ENCODE measurements at regions not wholly inside any gene's neighbourhood (a gene's known extent, or its start where the extent isn't known, plus 50 kb on each side); places are given as distances from the start of the nearest gene placed in this dataset.

GRCh38 chr2:180291552-180292421 lies 284.7 kb upstream of the CWC22 start:
- no peak overlapping the region for H3K4me2 ChIP-seq (ENCODE audit: low read length)
- no peak overlapping the region for H3K9ac ChIP-seq
- no peak overlapping the region for H3K4me3 ChIP-seq (ENCODE audit: low read depth, low read length)
- no peaks in the 10 kb centered on the region for H3K27me3 ChIP-seq (ENCODE audit: control insufficient read depth, insufficient read depth, low read length)
- H3K4me1 ChIP-seq, result no peaks in the 10 kb centered on the region
- no peak overlapping the region for H3K27ac ChIP-seq
- no peaks in the 10 kb centered on the region for H3K9me3 ChIP-seq (ENCODE audit: control insufficient read depth, low read length)
- H2AFZ ChIP-seq, result no peak overlapping the region
- TF ChIP-seq CTCF (IDR thresholded peaks at IDR 0.05), result no peak
- no peaks in the 10 kb centered on the region for H3K79me2 ChIP-seq
- no peaks in the 10 kb centered on the region for H3K36me3 ChIP-seq (ENCODE audit: control insufficient read depth, insufficient read depth, low read length)

- Histone ChIP-seq H3K9me3 (ENCODE audit: control insufficient read depth, low read length) (no peaks in the 10 kb centered on the region), H3K36me3 (ENCODE audit: control insufficient read depth, insufficient read depth, low read length) (no peaks in the 10 kb centered on the region), H2AFZ (no peak overlapping the region)
Observed at GRCh38 chr2:180291060-180291459, 284.0 kb upstream of the CWC22 start.

DNA sequence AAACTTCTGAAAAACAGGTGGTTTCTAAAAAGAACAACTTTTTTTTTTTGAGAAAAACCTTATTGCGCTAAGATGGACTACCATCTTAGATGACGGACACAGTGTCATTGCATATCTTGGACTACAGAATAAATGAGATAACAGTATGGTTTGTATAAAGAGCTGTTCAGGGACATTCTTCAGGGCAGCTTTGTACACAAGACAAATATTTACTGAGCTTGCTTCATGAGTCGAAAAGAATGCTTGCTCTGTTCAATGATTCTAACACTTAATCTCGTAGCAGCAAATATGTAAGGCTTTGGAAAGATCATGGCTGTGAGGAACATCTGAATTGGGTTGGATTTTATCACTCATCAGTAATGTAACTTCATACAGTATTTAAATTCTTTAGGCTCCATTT lies 282.5 kb upstream of the CWC22 start:
- H3K4me1 ChIP-seq, result no peaks in the 10 kb centered on the region

More at GRCh38 chr2:180291060-180291459, 284.0 kb upstream of the CWC22 start:
- Histone ChIP-seq H3K79me2 (no peaks in the 10 kb centered on the region), H3K4me1 (no peaks in the 10 kb centered on the region), H3K9ac (no peak overlapping the region), H3K27ac (no peak overlapping the region), H3K4me2 (ENCODE audit: low read length) (no peak overlapping the region), H3K4me3 (ENCODE audit: low read depth, low read length) (no peak overlapping the region), H3K27me3 (ENCODE audit: control insufficient read depth, insufficient read depth, low read length) (no peaks in the 10 kb centered on the region)
- TF ChIP-seq CTCF (IDR thresholded peaks at IDR 0.05), result no peak

GRCh38 chr2:180279581-180279980 lies 272.5 kb upstream of the CWC22 start:
- no peaks in the 10 kb centered on the region for H3K79me2 ChIP-seq
- no peaks in the 10 kb centered on the region for H3K9me3 ChIP-seq (ENCODE audit: control insufficient read depth, low read length)
- H3K4me1 ChIP-seq, result no peaks in the 10 kb centered on the region
- H3K36me3 ChIP-seq (ENCODE audit: control insufficient read depth, insufficient read depth, low read length), result no peaks in the 10 kb centered on the region
- no peak overlapping the region for H3K27ac ChIP-seq
- no peak overlapping the region for H3K4me3 ChIP-seq (ENCODE audit: low read depth, low read length)
- TF ChIP-seq CTCF (IDR thresholded peaks at IDR 0.05), result no peak
- H3K4me2 ChIP-seq (ENCODE audit: low read length), result no peak overlapping the region
- H3K9ac ChIP-seq, result no peak overlapping the region
- no peaks in the 10 kb centered on the region for H3K27me3 ChIP-seq (ENCODE audit: control insufficient read depth, insufficient read depth, low read length)
- no peak overlapping the region for H2AFZ ChIP-seq

More for the DNA sequence above, 282.5 kb upstream of the CWC22 start:
- Histone ChIP-seq H3K79me2 (no peaks in the 10 kb centered on the region), H3K36me3 (ENCODE audit: control insufficient read depth, insufficient read depth, low read length) (no peaks in the 10 kb centered on the region), H3K4me2 (ENCODE audit: low read length) (no peak overlapping the region), H3K4me3 (ENCODE audit: low read depth, low read length) (no peak overlapping the region), H3K9ac (no peak overlapping the region), H2AFZ (no peak overlapping the region), H3K27ac (no peak overlapping the region), H3K27me3 (ENCODE audit: control insufficient read depth, insufficient read depth, low read length) (no peaks in the 10 kb centered on the region), H3K9me3 (ENCODE audit: control insufficient read depth, low read length) (no peaks in the 10 kb centered on the region)
- TF ChIP-seq CTCF (IDR thresholded peaks at IDR 0.05), result no peak

DNA sequence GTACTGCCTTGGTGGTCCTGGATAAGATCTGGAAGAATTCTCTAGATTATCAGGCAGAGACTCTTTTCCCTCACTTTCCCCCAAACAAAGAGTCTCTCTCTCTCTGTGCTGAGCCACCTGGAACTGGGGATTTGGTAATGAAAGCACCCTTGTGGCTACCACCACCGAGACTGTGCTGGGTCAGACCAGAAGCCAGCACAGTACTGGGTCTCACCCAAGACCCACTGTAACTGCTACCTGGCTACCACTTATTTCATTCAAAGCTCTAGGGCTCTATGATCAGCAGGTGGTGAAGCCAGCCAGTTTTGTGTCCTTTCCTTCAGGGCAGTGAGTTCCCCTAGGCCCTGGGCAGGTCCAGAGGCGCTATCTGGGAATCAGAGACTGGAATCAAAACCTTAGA lies 269.6 kb upstream of the CWC22 start:
- Histone ChIP-seq H3K9me3 (ENCODE audit: control insufficient read depth, low read length) (no peaks in the 10 kb centered on the region), H3K4me3 (ENCODE audit: low read depth, low read length) (no peak overlapping the region), H3K27me3 (ENCODE audit: control insufficient read depth, insufficient read depth, low read length) (no peaks in the 10 kb centered on the region), H3K79me2 (no peaks in the 10 kb centered on the region), H3K36me3 (ENCODE audit: control insufficient read depth, insufficient read depth, low read length) (no peaks in the 10 kb centered on the region), H3K27ac (no peak overlapping the region), H3K9ac (no peak overlapping the region), H2AFZ (no peak overlapping the region), H3K4me2 (ENCODE audit: low read length) (no peak overlapping the region), H3K4me1 (no peaks in the 10 kb centered on the region)
- TF ChIP-seq CTCF (IDR thresholded peaks at IDR 0.05), result no peak

Data from parathyroid adenoma (tissue), 2 donors.